Brain microvascular endothelial cell (primary cell): ENCODE measurements at regions not wholly inside any gene's neighbourhood (a gene's known extent, or its start where the extent isn't known, plus 50 kb on each side); places are given as distances from the start of the nearest gene placed in this dataset.

Source experiments
- DNase-seq: peaks from one replicate; pipeline ENCODE4 v3.0.0-alpha.2; 2020
- H3K27ac ChIP-seq: fragments of 250-450 bp; sonication (Bioruptor Pico); 2 replicates; pipeline ENCODE4 v1.5.1; 2020; ENCODE audit warnings: mild to moderate bottlenecking, moderate library complexity
- H3K27me3 ChIP-seq: fragments of 250-450 bp; sonication (Bioruptor Pico); replicated peaks from 2 replicates; pipeline ENCODE4 v1.5.1; 2020; ENCODE audit warnings: mild to moderate bottlenecking
- H3K36me3 ChIP-seq: fragments of 250-450 bp; sonication (Bioruptor Pico); replicated peaks from 2 replicates; pipeline ENCODE4 v1.5.1; 2020; ENCODE audit warnings: mild to moderate bottlenecking
- H3K4me3 ChIP-seq: 2 replicates; pipeline ENCODE4 v1.5.1; 2011; ENCODE audit warnings: low read depth, mild to moderate bottlenecking, control low read depth, low read length, moderate library complexity
- CTCF ChIP-seq: IDR thresholded peaks from 2 replicates; pipeline ENCODE4 v1.5.1; 2011; ENCODE audit warnings: low read depth, mild to moderate bottlenecking, moderate library complexity, low read length, control low read depth, inconsistent platforms; ENCODE audit errors: missing control alignments
- in situ Hi-C: cut with HindIII; loops from 2 replicates; pipeline ENCODE4 v1.10.0; 2017; ENCODE audit warnings: low sequenced_read_pairs, low pct_ligation_motif_present

- Histone ChIP-seq H3K27ac (no peak overlapping the region), H3K36me3 (no peaks in the 10 kb centered on the region), H3K27me3 (no peaks in the 10 kb centered on the region), H3K4me3 (no peak overlapping the region)
- in situ Hi-C loops: no loop called here
- no peak for DNase-seq
- TF ChIP-seq CTCF: no peak
Measured at GRCh38 chr9:16974436-16974835, 104.0 kb upstream of the BNC2 start.

GRCh38 chr9:16970321-16970720 lies 99.9 kb upstream of the BNC2 start:
- H3K36me3 ChIP-seq: no peaks in the 10 kb centered on the region
- DNase-seq: no peak
- H3K27me3 ChIP-seq: no peaks in the 10 kb centered on the region
- H3K4me3 ChIP-seq: no peak overlapping the region
- TF ChIP-seq CTCF: no peak
- H3K27ac ChIP-seq: no peak overlapping the region
- in situ Hi-C loops: no loop called here

- no peak for TF ChIP-seq CTCF
- H3K27ac ChIP-seq: peak overlapping the region; percentile 95
- DNase-seq: peak; percentile 95
- H3K36me3 ChIP-seq: no peaks in the 10 kb centered on the region
- H3K4me3 ChIP-seq: no peak overlapping the region
- H3K27me3 ChIP-seq: no peaks in the 10 kb centered on the region
- in situ Hi-C loops: no loop called here
Measured at GRCh38 chr9:16964228-16964627, 93.8 kb upstream of the BNC2 start.

- H3K4me3 ChIP-seq: no peak overlapping the region
- no peak overlapping the region for H3K27ac ChIP-seq
- H3K36me3 ChIP-seq: no peaks in the 10 kb centered on the region
- in situ Hi-C loops: no loop called here
- DNase-seq: peak; percentile 51
- H3K27me3 ChIP-seq: no peaks in the 10 kb centered on the region
- TF ChIP-seq CTCF: no peak
Measured at GRCh38 chr9:16960084-16960483, 89.6 kb upstream of the BNC2 start.

- no peak for TF ChIP-seq CTCF
- Histone ChIP-seq H3K27ac (no peak overlapping the region), H3K36me3 (no peaks in the 10 kb centered on the region), H3K27me3 (no peaks in the 10 kb centered on the region), H3K4me3 (no peak overlapping the region)
- in situ Hi-C loops: no loop called here
- DNase-seq: no peak
Measured at GRCh38 chr9:16959391-16959790, 88.9 kb upstream of the BNC2 start.

GRCh38 chr9:16954040-16954439 lies 83.6 kb upstream of the BNC2 start:
- Histone ChIP-seq H3K4me3 (no peak overlapping the region), H3K27me3 (no peaks in the 10 kb centered on the region), H3K27ac (no peak overlapping the region), H3K36me3 (no peaks in the 10 kb centered on the region)
- no peak for TF ChIP-seq CTCF
- no peak for DNase-seq
- in situ Hi-C loops: no loop called here
